ENCODE measurements at regions not wholly inside any gene's neighbourhood (a gene's known extent, or its start where the extent isn't known, plus 50 kb on each side); places are given as distances from the start of the nearest gene placed in this dataset.

- TF ChIP-seq, protein P1, sequence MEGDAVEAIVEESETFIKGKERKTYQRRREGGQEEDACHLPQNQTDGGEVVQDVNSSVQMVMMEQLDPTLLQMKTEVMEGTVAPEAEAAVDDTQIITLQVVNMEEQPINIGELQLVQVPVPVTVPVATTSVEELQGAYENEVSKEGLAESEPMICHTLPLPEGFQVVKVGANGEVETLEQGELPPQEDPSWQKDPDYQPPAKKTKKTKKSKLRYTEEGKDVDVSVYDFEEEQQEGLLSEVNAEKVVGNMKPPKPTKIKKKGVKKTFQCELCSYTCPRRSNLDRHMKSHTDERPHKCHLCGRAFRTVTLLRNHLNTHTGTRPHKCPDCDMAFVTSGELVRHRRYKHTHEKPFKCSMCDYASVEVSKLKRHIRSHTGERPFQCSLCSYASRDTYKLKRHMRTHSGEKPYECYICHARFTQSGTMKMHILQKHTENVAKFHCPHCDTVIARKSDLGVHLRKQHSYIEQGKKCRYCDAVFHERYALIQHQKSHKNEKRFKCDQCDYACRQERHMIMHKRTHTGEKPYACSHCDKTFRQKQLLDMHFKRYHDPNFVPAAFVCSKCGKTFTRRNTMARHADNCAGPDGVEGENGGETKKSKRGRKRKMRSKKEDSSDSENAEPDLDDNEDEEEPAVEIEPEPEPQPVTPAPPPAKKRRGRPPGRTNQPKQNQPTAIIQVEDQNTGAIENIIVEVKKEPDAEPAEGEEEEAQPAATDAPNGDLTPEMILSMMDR (IDR thresholded peaks at IDR 0.05): no peak
- no peak for TF ChIP-seq POLR2A (IDR thresholded peaks at IDR 0.05)
Observed at GRCh38 chr18:22694954-22695353, 238.2 kb upstream of the RBBP8 start.

All from esophagus squamous epithelium (tissue), 4 donors.